ENCODE measurements at regions not wholly inside any gene's neighbourhood (a gene's known extent, or its start where the extent isn't known, plus 50 kb on each side); places are given as distances from the start of the nearest gene placed in this dataset.
"Not testable (repeated sequence)": the region's sequence is repeated elsewhere in the genome, so short reads cannot be mapped to it uniquely, and the experiment has no call there.

DNA sequence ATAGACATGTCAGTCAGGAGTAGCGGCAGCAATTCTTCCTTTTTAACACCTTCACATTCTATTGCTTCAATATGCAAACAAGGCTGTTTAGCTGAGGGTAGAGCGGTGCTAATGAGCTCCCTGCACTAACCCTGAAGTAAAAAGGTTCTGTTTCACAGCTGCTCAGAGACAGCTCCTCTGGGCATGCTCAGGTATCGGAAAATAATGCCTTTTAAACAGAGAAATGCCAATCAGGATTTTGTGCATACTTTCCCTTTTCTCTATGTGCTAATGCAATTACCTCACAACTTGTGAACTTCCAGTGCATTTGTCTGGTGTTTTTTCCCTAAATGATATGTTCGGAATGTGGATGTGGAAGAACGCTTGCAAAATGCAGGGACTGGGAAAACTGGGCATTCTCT is 307.7 kb upstream of the FZD8 start:
- no peak for DNase-seq

DNA sequence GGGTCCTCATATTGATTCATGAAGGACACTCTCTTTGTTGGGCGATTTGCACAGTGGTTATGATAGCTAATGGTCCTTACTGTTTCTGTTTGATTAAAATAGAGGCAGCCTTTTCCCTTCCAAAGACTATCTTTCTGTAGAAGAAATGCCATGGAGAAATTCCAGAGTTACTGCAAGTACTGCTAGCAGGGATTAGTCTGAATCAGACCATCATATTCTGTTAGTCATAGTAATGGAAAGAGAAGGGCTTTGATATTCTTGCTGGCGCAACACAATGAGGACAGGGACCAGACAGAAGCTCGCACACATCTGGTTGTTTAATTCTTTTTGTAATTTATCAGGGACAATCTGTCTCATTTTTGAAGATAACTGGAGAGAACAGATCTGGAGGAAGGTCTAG is 304.5 kb upstream of the FZD8 start:
- no peak for DNase-seq

GRCh38 chr10:35942057-35942456 is 300.0 kb upstream of the FZD8 start:
- DNase-seq, result no peak

DNA sequence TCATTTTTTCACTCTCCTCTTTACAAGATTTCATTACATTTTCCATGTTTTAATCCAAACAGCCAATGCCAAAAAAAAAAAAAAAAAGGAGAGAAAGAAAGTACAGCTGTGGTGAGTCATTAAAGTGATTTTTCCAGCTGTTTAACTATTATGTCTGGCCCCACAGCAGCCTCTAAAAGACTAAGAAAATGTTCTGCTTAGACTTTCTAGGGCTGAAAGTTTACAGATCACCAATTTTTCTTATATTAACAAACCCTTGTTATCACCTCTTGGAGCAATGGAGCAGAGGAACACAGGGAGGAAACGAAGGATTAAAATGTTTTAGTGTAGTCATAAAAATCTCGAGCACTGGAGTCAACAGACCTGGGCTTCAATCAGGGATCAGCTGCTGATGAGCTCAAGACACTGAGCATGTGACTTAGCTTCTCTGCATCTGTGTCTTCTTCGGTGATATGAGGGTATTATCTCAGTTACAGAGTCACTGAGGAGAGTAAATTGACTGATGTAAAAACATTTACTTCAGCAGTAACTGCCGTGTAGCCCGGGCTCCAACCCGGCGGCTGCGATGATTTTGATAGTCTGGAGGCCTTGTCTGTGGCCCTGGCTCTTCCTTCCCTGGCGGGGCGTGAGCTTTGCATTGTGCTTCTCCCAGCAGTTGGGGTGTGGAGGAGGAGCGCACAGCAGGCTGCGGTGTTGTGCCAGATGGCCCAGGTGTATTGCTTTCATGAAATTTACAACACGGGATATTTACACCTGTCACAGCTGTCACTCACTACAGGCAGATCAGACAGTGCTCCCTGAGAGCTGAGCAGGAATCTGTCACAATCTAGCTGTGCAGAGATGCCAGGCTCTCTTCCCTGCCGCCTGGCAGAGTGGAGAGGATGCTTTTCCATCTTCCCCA is 298.3 kb upstream of the FZD8 start:
- no peak for DNase-seq

- DNase-seq, result no peak
Observed at GRCh38 chr10:35938160-35938559, 296.1 kb upstream of the FZD8 start.

DNA sequence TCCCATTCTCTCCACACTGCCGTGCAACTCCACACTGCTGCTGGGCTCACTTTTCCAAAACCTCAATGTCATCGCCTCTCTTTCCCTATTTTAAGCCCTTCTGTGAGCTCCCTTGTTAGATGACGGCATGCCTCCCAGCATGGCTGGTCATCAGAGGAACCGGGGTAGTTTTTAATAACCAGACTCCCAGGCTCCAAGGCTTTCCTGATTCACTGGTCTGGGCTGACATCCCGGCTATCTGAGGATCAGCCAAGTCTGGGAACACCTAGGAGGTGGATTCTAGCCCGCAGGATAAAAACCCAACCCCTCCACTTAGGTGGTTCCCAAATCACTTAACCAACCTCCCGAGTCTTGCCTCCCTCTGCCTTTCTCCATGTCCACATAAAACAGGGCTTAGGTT is 295.4 kb upstream of the FZD8 start:
- DNase-seq, result no peak

GRCh38 chr10:35934642-35934995 is 292.5 kb upstream of the FZD8 start:
- no peak for DNase-seq

DNA sequence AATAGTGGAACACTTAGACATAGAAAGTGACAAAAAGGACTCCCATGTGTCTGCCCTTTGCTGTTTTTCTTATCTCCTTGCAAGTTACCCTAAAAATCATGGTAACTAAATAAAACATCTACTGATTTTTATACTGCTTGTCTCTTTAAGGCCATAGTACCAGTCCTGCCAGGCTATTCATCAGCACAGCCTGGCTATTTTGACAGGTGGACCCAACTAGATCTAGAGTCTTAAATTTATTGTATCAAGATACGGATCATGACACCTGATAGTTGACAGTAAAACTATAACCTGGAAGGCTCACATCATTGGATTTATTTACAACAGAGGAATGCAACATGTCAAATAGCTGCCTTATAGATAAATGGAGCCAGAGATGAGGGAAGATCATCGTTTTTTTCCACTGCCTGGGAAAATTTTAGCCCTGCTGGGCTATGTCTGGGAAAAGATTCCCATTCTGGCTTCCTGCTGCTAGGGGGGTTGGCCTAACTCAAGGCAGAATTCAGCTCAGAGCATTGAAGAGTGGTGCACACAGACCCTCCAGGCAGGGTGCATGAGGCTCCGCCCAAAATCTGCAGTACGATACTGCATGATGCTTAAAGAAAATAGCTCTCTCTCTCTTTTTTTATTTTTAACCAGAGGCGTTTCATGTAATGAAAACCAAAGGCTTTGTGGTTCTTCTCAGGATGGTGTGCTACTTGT is 292.0 kb upstream of the FZD8 start:
- no peak for DNase-seq

- no peak for DNase-seq
Observed at GRCh38 chr10:35933491-35933890, 291.4 kb upstream of the FZD8 start.

DNA sequence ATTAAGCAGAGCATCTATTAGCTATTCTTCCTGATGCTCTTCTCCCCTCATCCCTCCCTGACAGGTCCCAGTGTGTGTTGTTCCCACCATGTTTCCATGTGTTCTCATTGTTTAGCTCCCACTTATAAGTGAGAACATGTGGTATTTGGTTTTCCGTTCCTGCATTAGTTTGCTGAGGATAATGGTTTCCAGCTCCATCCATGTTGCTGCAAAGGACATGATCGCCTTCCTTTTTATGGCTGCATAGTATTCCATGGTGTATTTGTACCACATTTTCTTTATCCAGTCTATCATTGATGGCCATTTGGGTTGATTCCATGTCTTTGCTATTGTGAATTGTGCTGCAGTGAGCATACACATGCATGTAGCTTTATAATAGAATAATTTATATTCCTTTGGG is 287.9 kb upstream of the FZD8 start:
- DNase-seq, result not testable (repeated sequence)

GRCh38 chr10:35928748-35929147 is 286.7 kb upstream of the FZD8 start:
- no peak for DNase-seq

GRCh38 chr10:35927990-35928488 is 285.9 kb upstream of the FZD8 start:
- no peak for DNase-seq

DNA sequence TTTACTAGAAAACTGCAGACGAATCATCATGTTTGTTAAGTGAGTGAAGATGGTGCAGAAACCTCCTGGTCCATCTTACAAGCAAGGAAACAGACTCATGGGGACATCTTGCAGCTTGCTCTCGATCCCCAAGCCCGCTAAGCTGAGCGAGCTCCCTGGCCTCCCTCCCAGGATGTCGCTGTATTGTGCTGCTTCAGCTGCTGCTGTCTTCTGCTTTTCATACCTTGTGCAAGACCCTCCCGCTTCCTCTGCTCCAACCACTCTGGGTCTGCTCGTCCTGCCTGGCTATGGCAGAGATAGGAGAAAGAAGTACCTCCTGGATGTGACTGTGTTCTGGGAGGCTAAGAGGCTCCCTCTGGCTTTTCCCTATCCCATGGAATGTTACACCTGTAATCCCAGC is 285.2 kb upstream of the FZD8 start:
- DNase-seq, result no peak

- no peak for DNase-seq
Observed at GRCh38 chr10:35926846-35927245, 284.8 kb upstream of the FZD8 start.

DNA sequence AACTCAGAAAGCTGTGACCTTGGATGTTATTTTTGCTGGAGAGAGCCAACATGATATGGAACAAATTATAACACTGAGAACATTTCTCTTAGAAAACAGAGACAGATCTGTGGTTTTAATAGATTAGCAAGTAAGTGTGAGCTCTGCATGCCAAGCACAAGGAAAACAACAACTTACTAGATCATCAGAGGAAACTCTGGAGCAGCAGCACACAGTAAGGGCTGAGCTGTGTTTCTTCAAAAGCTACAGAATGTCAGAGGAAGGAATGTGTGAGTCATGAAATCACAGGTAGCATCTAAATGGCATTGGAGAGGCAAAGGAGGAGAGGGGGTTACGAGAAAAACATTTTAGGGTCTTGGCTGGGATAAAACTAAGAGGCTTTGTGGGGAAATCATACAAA is 283.4 kb upstream of the FZD8 start:
- DNase-seq, result peak; percentile 73

GRCh38 chr10:35924759-35925158 is 282.7 kb upstream of the FZD8 start:
- DNase-seq, result no peak

DNA sequence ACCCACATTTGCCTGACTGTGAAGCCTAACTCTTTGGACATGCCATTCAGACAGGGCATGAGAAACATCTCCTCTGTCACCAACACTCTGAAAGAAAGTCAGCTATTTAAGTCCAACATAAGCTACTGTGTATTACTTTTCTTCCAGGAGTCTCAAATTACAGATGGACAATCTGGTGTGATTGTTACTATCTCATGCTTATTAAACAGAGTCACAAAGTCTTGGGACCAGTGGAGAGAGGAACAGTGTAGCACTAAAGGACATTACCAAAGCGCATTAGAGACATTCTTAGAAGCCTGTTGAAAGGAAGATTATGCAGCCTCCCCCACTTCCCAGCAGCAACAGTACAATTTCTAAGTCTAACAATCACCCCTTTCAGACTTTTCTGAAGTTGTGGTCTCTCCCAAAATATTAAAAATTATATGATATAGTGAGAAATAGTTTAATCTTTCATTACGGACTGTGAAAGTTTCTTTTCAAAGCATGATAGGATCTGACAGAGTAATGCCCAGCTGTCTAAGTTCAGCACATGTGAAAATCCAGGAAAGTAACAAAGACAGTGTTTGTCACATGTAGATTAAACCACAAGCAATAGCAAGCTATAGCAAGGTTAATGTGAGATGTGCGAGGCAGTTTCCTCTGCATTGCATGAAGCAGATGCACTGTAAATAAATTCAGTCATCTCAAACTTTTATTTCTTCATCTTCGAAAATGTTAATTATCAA is 280.9 kb upstream of the FZD8 start:
- DNase-seq, result no peak

DNA sequence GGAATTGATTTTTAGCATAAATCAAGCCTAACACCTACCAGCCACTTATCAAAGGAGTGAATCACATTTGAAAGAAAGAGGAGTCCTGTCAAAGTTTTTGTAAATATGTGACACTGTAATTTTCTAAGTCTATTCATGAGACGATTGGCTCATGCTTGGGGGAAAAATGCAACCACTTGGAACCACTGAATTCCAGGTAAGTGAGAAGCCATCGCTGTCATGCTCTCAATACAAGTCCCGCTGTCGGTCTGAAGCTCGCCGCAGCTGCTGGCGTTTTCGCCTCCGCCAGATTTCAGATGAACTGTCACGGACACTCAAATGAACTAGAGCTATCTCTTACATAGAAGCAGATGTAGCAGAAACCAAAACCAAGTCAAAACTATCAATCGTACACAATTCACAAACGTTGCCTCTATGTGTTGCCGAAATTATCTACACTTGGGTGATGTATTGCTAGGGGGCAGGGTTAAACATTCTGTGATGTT is 279.8 kb upstream of the FZD8 start:
- DNase-seq, result no peak

DNA sequence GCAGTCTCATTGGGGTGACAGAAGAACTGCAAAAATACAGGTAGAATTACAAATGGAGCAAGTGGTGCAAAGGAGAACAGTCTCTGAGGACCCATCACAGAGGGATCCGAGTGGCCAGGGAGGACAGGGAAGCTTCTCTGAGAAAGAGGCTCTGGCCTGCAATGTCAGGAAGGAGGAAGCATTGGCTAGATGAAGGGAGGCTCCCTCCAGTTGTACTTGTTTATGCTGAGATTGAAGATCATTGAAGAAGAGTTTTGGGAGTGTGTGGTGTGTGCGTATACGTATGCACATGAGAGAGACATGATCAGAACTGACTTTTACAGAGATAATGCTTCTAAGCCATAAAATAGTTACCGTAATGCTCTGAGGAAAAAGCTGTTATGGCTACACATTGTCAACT is 274.7 kb upstream of the FZD8 start:
- DNase-seq, result no peak

GRCh38 chr10:35913628-35914027 is 271.5 kb upstream of the FZD8 start:
- peak; percentile 58 for DNase-seq

GRCh38 chr10:35912615-35913569 is 270.8 kb upstream of the FZD8 start:
- no peak for DNase-seq

DNA sequence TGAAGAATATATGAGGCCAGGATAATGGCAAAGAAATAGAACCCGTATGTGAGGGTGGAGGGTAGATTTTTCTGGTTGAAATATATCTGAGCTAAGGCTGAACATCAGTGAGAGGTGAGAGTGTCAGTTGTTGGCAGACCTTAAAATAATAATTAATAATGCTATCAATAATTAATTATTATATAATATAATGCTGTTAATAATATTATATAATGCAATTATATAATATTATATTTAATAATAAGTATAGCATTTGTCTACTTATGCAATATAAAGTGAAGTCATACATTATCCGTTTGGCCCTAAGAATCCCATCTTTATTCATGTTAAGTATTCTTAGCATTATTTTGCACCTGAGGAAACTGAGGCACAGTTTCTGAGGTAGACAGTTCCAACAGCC is 269.9 kb upstream of the FZD8 start:
- DNase-seq, result no peak

Measured in kidney glomerular epithelial cell (primary cell).